ENCODE measurements at regions not wholly inside any gene's neighbourhood (a gene's known extent, or its start where the extent isn't known, plus 50 kb on each side); places are given as distances from the start of the nearest gene placed in this dataset.
A peak's percentile ranks its signal among the peaks of the same experiment; 100 is the strongest.
"Not testable (repeated sequence)": the region's sequence is repeated elsewhere in the genome, so short reads cannot be mapped to it uniquely, and the experiment has no call there.

- no peak for DNase-seq (ENCODE audit: low read depth)
- TF ChIP-seq CTCF (IDR thresholded peaks at IDR 0.05; ENCODE audit: insufficient read depth, low read depth, low read length, missing control alignments): no peak
- H3K4me3 ChIP-seq (ENCODE audit: low read length): no peak overlapping the region
Observed at GRCh38 chr14:30357791-30358190, 201.2 kb upstream of the G2E3 start.

- no peak overlapping the region for H3K4me3 ChIP-seq (ENCODE audit: low read length)
- no peak for TF ChIP-seq CTCF (IDR thresholded peaks at IDR 0.05; ENCODE audit: insufficient read depth, low read depth, low read length, missing control alignments)
- no peak for DNase-seq (ENCODE audit: low read depth)
Observed at GRCh38 chr14:30362369-30363218, 196.4 kb upstream of the G2E3 start.

- not testable (repeated sequence) for DNase-seq (ENCODE audit: low read depth); H3K4me3 ChIP-seq (ENCODE audit: low read length)
Observed at GRCh38 chr14:30363219-30363880, 195.6 kb upstream of the G2E3 start.

GRCh38 chr14:30369502-30370180 is 189.3 kb upstream of the G2E3 start:
- TF ChIP-seq CTCF (IDR thresholded peaks at IDR 0.05; ENCODE audit: insufficient read depth, low read depth, low read length, missing control alignments): no peak
- DNase-seq (ENCODE audit: low read depth): no peak
- no peak overlapping the region for H3K4me3 ChIP-seq (ENCODE audit: low read length)

- no peak for TF ChIP-seq CTCF (IDR thresholded peaks at IDR 0.05; ENCODE audit: insufficient read depth, low read depth, low read length, missing control alignments)
- H3K4me3 ChIP-seq (ENCODE audit: low read length): no peak overlapping the region
- DNase-seq (ENCODE audit: low read depth): no peak
Observed at GRCh38 chr14:30373053-30373452, 185.9 kb upstream of the G2E3 start.

GRCh38 chr14:30373526-30373925 is 185.4 kb upstream of the G2E3 start:
- no peak for TF ChIP-seq CTCF (IDR thresholded peaks at IDR 0.05; ENCODE audit: insufficient read depth, low read depth, low read length, missing control alignments)
- no peak overlapping the region for H3K4me3 ChIP-seq (ENCODE audit: low read length)
- DNase-seq (ENCODE audit: low read depth): no peak

GRCh38 chr14:30375296-30375892 is 183.6 kb upstream of the G2E3 start:
- DNase-seq (ENCODE audit: low read depth): peak; percentile 73
- no peak overlapping the region for H3K4me3 ChIP-seq (ENCODE audit: low read length)
- peak; percentile 94 for TF ChIP-seq CTCF (IDR thresholded peaks at IDR 0.05; ENCODE audit: insufficient read depth, low read depth, low read length, missing control alignments)
